ENCODE measurements at regions not wholly inside any gene's neighbourhood (a gene's known extent, or its start where the extent isn't known, plus 50 kb on each side); places are given as distances from the start of the nearest gene placed in this dataset.

- TF ChIP-seq BHLHE40 (IDR thresholded peaks at IDR 0.05; ENCODE audit: low read depth, low read length), result no peak
- no peak for TF ChIP-seq POLR2A (IDR thresholded peaks at IDR 0.05; ENCODE audit: low read depth, low read length)
- TF ChIP-seq RFX5 (IDR thresholded peaks at IDR 0.05; ENCODE audit: low read depth, low read length), result no peak
- no peak for TF ChIP-seq FOS (IDR thresholded peaks at IDR 0.05; ENCODE audit: low read depth, low read length)
- no peak for TF ChIP-seq CTCF (conservative IDR thresholded peaks at IDR 0.05; ENCODE audit: low read depth, low read length)
- no peak for TF ChIP-seq NFE2L2 (IDR thresholded peaks at IDR 0.05; ENCODE audit: low read depth, low read length)
- TF ChIP-seq MAFK (IDR thresholded peaks at IDR 0.05; ENCODE audit: low read depth, low read length), result no peak
- TF ChIP-seq SMC3 (IDR thresholded peaks at IDR 0.05; ENCODE audit: low read depth, low read length), result no peak
- no peak for TF ChIP-seq USF2 (IDR thresholded peaks at IDR 0.05; ENCODE audit: low read depth, low read length)
- Histone ChIP-seq H4K91ac (ENCODE audit: insufficient read depth, low read depth, low read length) (no peak overlapping the region), H3K4ac (ENCODE audit: low read depth, low read length) (no peak overlapping the region), H2BK20ac (ENCODE audit: low read depth, low read length) (no peak overlapping the region), H3K4me1 (ENCODE audit: control insufficient read depth, insufficient read depth, low read length) (no peaks in the 10 kb centered on the region), H2BK120ac (ENCODE audit: low read depth, low read length) (no peak overlapping the region), H3K9ac (ENCODE audit: low read depth, low read length) (no peak overlapping the region), H3K9me3 (ENCODE audit: control insufficient read depth, insufficient read depth, low read length) (no peaks in the 10 kb centered on the region), H3K9me1 (ENCODE audit: insufficient read depth, low read length) (no peaks in the 10 kb centered on the region), H3K56ac (ENCODE audit: extremely low read depth, insufficient read depth, low read length) (no peak overlapping the region), H2AFZ (replicated peaks; ENCODE audit: low read length, poor library complexity) (no peak overlapping the region), H4K20me1 (ENCODE audit: insufficient read depth, low read length) (no peaks in the 10 kb centered on the region), H3K4me3 (ENCODE audit: insufficient read depth, low read depth, low read length) (no peak overlapping the region), H3K14ac (replicated peaks; ENCODE audit: low read depth, low read length) (no peak overlapping the region), H3K36me3 (ENCODE audit: control insufficient read depth, insufficient read depth, low read length) (no peaks in the 10 kb centered on the region), H4K5ac (ENCODE audit: low read depth, low read length) (no peak overlapping the region), H2AK9ac (replicated peaks; ENCODE audit: low read depth, low read length, poor library complexity) (no peak overlapping the region), H3K27ac (ENCODE audit: insufficient read depth, low read length) (no peak overlapping the region), H3K23ac (ENCODE audit: low read depth, low read length) (no peak overlapping the region), H3K79me1 (ENCODE audit: low read depth in 1 of 2, low read length in 2 of 2) (no peaks in the 10 kb centered on the region), H2AK5ac (ENCODE audit: low read depth, low read length) (no peak overlapping the region), H2BK15ac (ENCODE audit: low read depth, low read length) (no peak overlapping the region), H3K27me3 (ENCODE audit: control insufficient read depth, insufficient read depth, low read length) (no peaks in the 10 kb centered on the region), H2BK5ac (ENCODE audit: low read depth, low read length, poor library complexity, severe bottlenecking) (no peak overlapping the region), H3K18ac (ENCODE audit: low read depth, low read length) (no peak overlapping the region), H3K4me2 (ENCODE audit: low read depth, low read length) (no peak overlapping the region), H4K8ac (ENCODE audit: low read depth in 2 of 2, low read length in 2 of 2) (no peak overlapping the region)
- in situ Hi-C loops (cut with MboI; ENCODE audit: low sequenced_read_pairs), result no loop called here
- ChIA-PET CTCF (no interaction called here), POLR2A (ENCODE audit: unreplicated experiment) (no interaction called here)
- dilution Hi-C loops (cut with HindIII; ENCODE audit: low sequenced_read_pairs, unreplicated experiment), result no loop called here
- 0% methylated on average over 1 of the region's 5 CpGs; no CpG with 5 or more reads in 1 of the 2 experiments for WGBS, 2 experiments (ENCODE audit: extremely low coverage in 2 of 2, insufficient read length in 1 of 2)
- ATAC-seq (ENCODE audit: low read depth) (no peak), DNase-seq (no peak)
- no TSS peak for BruUV-seq (replicated peaks)
- intact Hi-C loops (cut with micrococcal nuclease), result no loop called here
Measured at GRCh38 chr15:25623708-25624107, 184.9 kb upstream of the UBE3A start.

Measured in IMR-90 (cell line).